ENCODE measurements at regions not wholly inside any gene's neighbourhood (a gene's known extent, or its start where the extent isn't known, plus 50 kb on each side); places are given as distances from the start of the nearest gene placed in this dataset.

- TF ChIP-seq CTCF (IDR thresholded peaks at IDR 0.05) (no peak), EP300 (IDR thresholded peaks at IDR 0.05) (no peak)
Measured at GRCh38 chr2:234254783-234255521, 204.4 kb downstream of the SPP2 start.

All from gastroesophageal sphincter (tissue), 3 donors.